Astrocyte (in vitro differentiated cells and primary cell): ENCODE measurements at regions not wholly inside any gene's neighbourhood (a gene's known extent, or its start where the extent isn't known, plus 50 kb on each side); places are given as distances from the start of the nearest gene placed in this dataset.

Experiments used
- CTCF ChIP-seq: IDR thresholded peaks from 2 replicates; pipeline ENCODE4 v1.5.1; 2011; ENCODE audit warnings: low read depth, mild to moderate bottlenecking, inconsistent platforms, low read length, moderate library complexity; ENCODE audit not compliant: insufficient read depth
- EZH2 ChIP-seq: IDR thresholded peaks from 2 replicates; pipeline ENCODE4 v1.6.1; 2012; ENCODE audit warnings: mild to moderate bottlenecking, low read length, inconsistent platforms; ENCODE audit not compliant: insufficient read depth

- TF ChIP-seq CTCF: no peak
- no peak for TF ChIP-seq EZH2
These were observed 135.7 kb downstream of the ALDH8A1 start for GRCh38 chr6:134814076-134814695.
